IMR-90 (cell line): ENCODE measurements at regions not wholly inside any gene's neighbourhood (a gene's known extent, or its start where the extent isn't known, plus 50 kb on each side); places are given as distances from the start of the nearest gene placed in this dataset.

Experiments
- ATAC-seq: fragments of 200-7000 bp; cut with Tn5 transposase; 2 replicates; pipeline ENCODE4 v1.9.1; 2020; ENCODE audit warnings: low read depth, mild to moderate bottlenecking, moderate library complexity
- BruUV-seq: library from RNA; stranded (reverse); fragments of 400-500 nt; replicated peaks from 2 replicates; lab custom pipeline; 2021; lab: Mats Ljungman, UMichigan
- CTCF ChIA-PET: fragments of 300-600 bp; formaldehyde crosslinking; extraction: SDS; loops from one replicate; lab custom pipeline; 2021; ENCODE audit warnings: antibody characterized with exemption; lab: Yijun Ruan, JAX
- POLR2A ChIA-PET: fragments of 300-600 bp; sonication (Branson Sonifier 250); formaldehyde crosslinking; loops from one replicate; lab custom pipeline; 2022; ENCODE audit warnings: antibody characterized with exemption; ENCODE audit not compliant: unreplicated experiment; lab: Charles Lee
- DNase-seq: peaks from one replicate; pipeline ENCODE4 v3.0.0; 2013
- H2AFZ ChIP-seq: replicated peaks from 2 replicates; pipeline ENCODE3; 2013; ENCODE audit warnings: low read length, mild to moderate bottlenecking; ENCODE audit not compliant: poor library complexity
- H2AK5ac ChIP-seq: 2 replicates; pipeline ENCODE4 v1.6.1; 2013; ENCODE audit warnings: low read depth, low read length, inconsistent platforms
- H2AK9ac ChIP-seq: replicated peaks from 2 replicates; pipeline ENCODE3; 2013; ENCODE audit warnings: mild to moderate bottlenecking, low read depth, low read length, moderate library complexity; ENCODE audit not compliant: poor library complexity
- H2BK120ac ChIP-seq: 2 replicates; pipeline ENCODE4 v1.6.1; 2013; ENCODE audit warnings: low read depth, low read length, inconsistent platforms
- H2BK15ac ChIP-seq: 3 replicates; pipeline ENCODE4 v1.6.1; 2013; ENCODE audit warnings: low read depth, low read length, inconsistent platforms
- H2BK20ac ChIP-seq: 2 replicates; pipeline ENCODE4 v1.6.1; 2013; ENCODE audit warnings: low read depth, mild to moderate bottlenecking, inconsistent platforms, low read length, moderate library complexity
- H2BK5ac ChIP-seq: 2 replicates; pipeline ENCODE4 v1.6.1; 2013; ENCODE audit warnings: mild to moderate bottlenecking, low read depth, low read length, inconsistent platforms; ENCODE audit not compliant: poor library complexity, severe bottlenecking
- H3K14ac ChIP-seq: replicated peaks from 2 replicates; pipeline ENCODE4 v1.6.1; 2013; ENCODE audit warnings: low read depth, low read length, inconsistent platforms
- H3K18ac ChIP-seq: 2 replicates; pipeline ENCODE4 v1.6.1; 2013; ENCODE audit warnings: low read depth, low read length, control low read depth
- H3K23ac ChIP-seq: 2 replicates; pipeline ENCODE4 v1.6.1; 2013; ENCODE audit warnings: low read depth, low read length, inconsistent platforms
- H3K27ac ChIP-seq: 2 replicates; pipeline ENCODE4 v1.5.1; 2013; ENCODE audit warnings: mild to moderate bottlenecking, control low read depth, low read length; ENCODE audit not compliant: insufficient read depth
- H3K27me3 ChIP-seq: 2 replicates; pipeline ENCODE4 v1.6.1; 2013; ENCODE audit warnings: low read length; ENCODE audit not compliant: control insufficient read depth, insufficient read depth
- H3K36me3 ChIP-seq: 2 replicates; pipeline ENCODE4 v1.6.1; 2013; ENCODE audit warnings: low read length, mixed read lengths; ENCODE audit not compliant: control insufficient read depth, insufficient read depth
- H3K4ac ChIP-seq: 2 replicates; pipeline ENCODE4 v1.6.1; 2013; ENCODE audit warnings: low read depth, low read length, inconsistent platforms
- H3K4me1 ChIP-seq: 2 replicates; pipeline ENCODE4 v1.6.1; 2013; ENCODE audit warnings: low read length, mixed read lengths; ENCODE audit not compliant: control insufficient read depth, insufficient read depth
- H3K4me2 ChIP-seq: 2 replicates; pipeline ENCODE4 v1.6.1; 2013; ENCODE audit warnings: low read depth, mild to moderate bottlenecking, control low read depth, low read length, moderate library complexity
- H3K4me3 ChIP-seq: 2 replicates; pipeline ENCODE4 v1.5.1; 2013; ENCODE audit warnings: low read depth, mild to moderate bottlenecking, control low read depth, low read length, moderate library complexity; ENCODE audit not compliant: insufficient read depth
- H3K56ac ChIP-seq: 2 replicates; pipeline ENCODE4 v1.6.1; 2013; ENCODE audit warnings: low read length, inconsistent platforms; ENCODE audit not compliant: insufficient read depth; ENCODE audit errors: extremely low read depth
- H3K79me1 ChIP-seq, 2 experiments: 2 replicates each; pipeline ENCODE4 v1.6.1; 2013; ENCODE audit warnings: low read length in 2 of 2, inconsistent platforms in 1 of 2, low read depth in 1 of 2
- H3K9ac ChIP-seq: 2 replicates; pipeline ENCODE4 v1.6.1; 2013; ENCODE audit warnings: low read depth, low read length, control low read depth
- H3K9me1 ChIP-seq: 2 replicates; pipeline ENCODE4 v1.6.1; 2013; ENCODE audit warnings: low read length, inconsistent platforms; ENCODE audit not compliant: insufficient read depth
- H3K9me3 ChIP-seq: 2 replicates; pipeline ENCODE4 v1.6.1; 2013; ENCODE audit warnings: low read length; ENCODE audit not compliant: control insufficient read depth, insufficient read depth
- H4K20me1 ChIP-seq: 2 replicates; pipeline ENCODE4 v1.6.1; 2013; ENCODE audit warnings: low read length, inconsistent platforms; ENCODE audit not compliant: insufficient read depth
- H4K5ac ChIP-seq: 2 replicates; pipeline ENCODE4 v1.6.1; 2013; ENCODE audit warnings: mild to moderate bottlenecking, low read depth, low read length, control low read depth
- H4K8ac ChIP-seq, 2 experiments: 2 replicates each; pipeline ENCODE4 v1.6.1; 2013; ENCODE audit warnings: low read depth in 2 of 2, low read length in 2 of 2, control low read depth in 1 of 2, inconsistent platforms in 1 of 2
- H4K91ac ChIP-seq: 2 replicates; pipeline ENCODE4 v1.6.1; 2013; ENCODE audit warnings: low read depth, low read length, inconsistent platforms; ENCODE audit not compliant: insufficient read depth
- BHLHE40 ChIP-seq: fragments of 150-350 bp; IDR thresholded peaks from 2 replicates; pipeline ENCODE4 v1.6.1; 2016; ENCODE audit warnings: mild to moderate bottlenecking, low read depth, low read length
- CEBPB ChIP-seq: IDR thresholded peaks from 2 replicates; pipeline ENCODE4 v1.6.1; 2012; ENCODE audit warnings: low read depth, low read length, improper control_type of control experiment
- CHD1 ChIP-seq: IDR thresholded peaks from 2 replicates; pipeline ENCODE4 v1.6.1; 2012; ENCODE audit warnings: low read depth, low read length, improper control_type of control experiment
- FOS ChIP-seq: fragments of 150-350 bp; IDR thresholded peaks from 2 replicates; pipeline ENCODE4 v1.6.1; 2016; ENCODE audit warnings: low read depth, low read length
- MAFK ChIP-seq: IDR thresholded peaks from 2 replicates; pipeline ENCODE4 v1.6.1; 2012; ENCODE audit warnings: low read depth, low read length, improper control_type of control experiment
- MAZ ChIP-seq: IDR thresholded peaks from 2 replicates; pipeline ENCODE4 v1.6.1; 2012; ENCODE audit warnings: low read depth, mild to moderate bottlenecking, low read length, improper control_type of control experiment, moderate library complexity, borderline replicate concordance
- MXI1 ChIP-seq: IDR thresholded peaks from 2 replicates; pipeline ENCODE4 v1.6.1; 2012; ENCODE audit warnings: low read depth, mild to moderate bottlenecking, low read length, moderate library complexity, borderline replicate concordance
- NFE2L2 ChIP-seq: fragments of 150-350 bp; IDR thresholded peaks from 2 replicates; pipeline ENCODE4 v1.6.1; 2016; ENCODE audit warnings: low read depth, mild to moderate bottlenecking, low read length
- POLR2A ChIP-seq: IDR thresholded peaks from 2 replicates; pipeline ENCODE4 v1.6.1; 2012; ENCODE audit warnings: mild to moderate bottlenecking, low read depth, low read length
- RAD21 ChIP-seq: IDR thresholded peaks from 2 replicates; pipeline ENCODE4 v1.6.1; 2012; ENCODE audit warnings: low read length, improper control_type of control experiment
- RCOR1 ChIP-seq: IDR thresholded peaks from 2 replicates; pipeline ENCODE4 v1.6.1; 2012; ENCODE audit warnings: mild to moderate bottlenecking, low read length, improper control_type of control experiment; ENCODE audit not compliant: insufficient replicate concordance
- RFX5 ChIP-seq: IDR thresholded peaks from 2 replicates; pipeline ENCODE4 v1.8.0; 2012; ENCODE audit warnings: low read depth, mild to moderate bottlenecking, low read length, moderate library complexity
- SMC3 ChIP-seq: fragments of 150-350 bp; IDR thresholded peaks from 2 replicates; pipeline ENCODE4 v1.6.1; 2016; ENCODE audit warnings: low read depth, mild to moderate bottlenecking, antibody characterized with exemption, low read length, moderate library complexity
- WGBS, 2 experiments: methylation state at CpG; one replicate each; pipeline versions ENCODE4 v1.1.5 to v1.1.7; 2013; ENCODE audit warnings: missing lambda C conversion rate in 2 of 2; ENCODE audit not compliant: insufficient read length in 1 of 2; ENCODE audit errors: extremely low coverage in 2 of 2; 5-methylcytosine and 5-hydroxymethylcytosine counted together
- dilution Hi-C: fragments of 300-500 bp; cut with HindIII; formaldehyde crosslinking; loops from one replicate; pipeline ENCODE4 v1.14.3; 2018; ENCODE audit warnings: low sequenced_read_pairs; ENCODE audit not compliant: unreplicated experiment
- in situ Hi-C: fragments of 300-500 bp; cut with MboI; formaldehyde crosslinking; loops from 3 replicates; pipeline ENCODE4 v1.14.3; 2019; ENCODE audit warnings: low sequenced_read_pairs, inconsistent platforms, mixed read lengths
- intact Hi-C: fragments of 100-400 bp; cut with micrococcal nuclease; formaldehyde crosslinking; loops from 2 replicates; pipeline ENCODE4 v1.10.0; 2022
- TF ChIP-seq, protein P1 (sequence below): fragments of 150-350 bp; IDR thresholded peaks from 2 replicates; pipeline ENCODE4 v1.6.1; 2016; ENCODE audit warnings: low read depth, mild to moderate bottlenecking, low read length, moderate library complexity, borderline replicate concordance
- TF ChIP-seq, protein P2 (sequence below): conservative IDR thresholded peaks from 2 replicates; pipeline ENCODE4 v1.5.1; 2012; ENCODE audit warnings: mild to moderate bottlenecking, low read depth, low read length, improper control_type of control experiment
- TF ChIP-seq, protein P3 (sequence below): fragments of 150-350 bp; IDR thresholded peaks from 2 replicates; pipeline ENCODE4 v1.6.1; 2017; ENCODE audit warnings: mild to moderate bottlenecking, antibody characterized with exemption, low read length, low read depth

DNA sequence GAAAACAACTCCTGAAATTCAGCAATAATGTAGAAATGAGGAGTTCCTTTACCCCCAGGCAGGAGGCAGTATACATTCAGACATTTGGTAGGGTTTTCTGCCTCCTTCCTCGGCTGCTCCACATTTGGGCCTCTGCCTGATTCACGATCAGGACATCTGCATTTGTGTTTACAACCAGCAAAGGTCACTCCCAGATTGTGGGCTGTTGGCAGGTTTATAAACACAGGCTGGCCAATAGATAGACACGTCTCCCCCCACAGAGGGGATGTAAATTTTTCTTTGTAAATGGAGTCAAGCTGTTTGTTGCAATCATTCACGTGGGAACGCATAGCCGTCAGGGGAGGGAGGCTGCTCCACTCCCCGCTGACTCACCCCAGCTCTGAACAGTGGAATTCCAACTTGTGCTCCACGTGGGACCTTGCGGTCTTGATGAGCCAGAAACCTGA, 252.1 kb upstream of the N4BP1 start:
- Histone ChIP-seq H2AK5ac (no peak overlapping the region), H3K36me3 (no peaks in the 10 kb centered on the region), H4K91ac (no peak overlapping the region), H3K18ac (no peak overlapping the region), H4K8ac (no peak overlapping the region), H3K23ac (no peak overlapping the region), H3K14ac (no peak overlapping the region), H3K4me3 (no peak overlapping the region), H3K27ac (no peak overlapping the region), H2BK120ac (no peak overlapping the region), H3K79me1 (no peaks in the 10 kb centered on the region), H3K4ac (no peak overlapping the region), H3K4me2 (no peak overlapping the region), H2AFZ (peak overlapping the region; percentile 24), H2BK5ac (no peak overlapping the region), H3K9ac (no peak overlapping the region), H3K9me1 (no peaks in the 10 kb centered on the region), H3K9me3 (no peaks in the 10 kb centered on the region), H3K56ac (no peak overlapping the region), H2BK20ac (no peak overlapping the region), H3K27me3 (no peaks in the 10 kb centered on the region), H3K4me1 (no peaks in the 10 kb centered on the region), H2BK15ac (no peak overlapping the region), H4K5ac (no peak overlapping the region), H4K20me1 (no peaks in the 10 kb centered on the region), H2AK9ac (no peak overlapping the region)
- POLR2A ChIA-PET: no interaction called here
- no CpG with 5 or more reads among the region's 9 CpGs for WGBS, 2 experiments
- dilution Hi-C loops (no loop called here), intact Hi-C loops (loop anchor here (1.0 kb wide), 1 partner anchor 488 kb away; no protein-coding TSS in a partner anchor), in situ Hi-C loops (no loop called here)
- TF ChIP-seq, protein P1, sequence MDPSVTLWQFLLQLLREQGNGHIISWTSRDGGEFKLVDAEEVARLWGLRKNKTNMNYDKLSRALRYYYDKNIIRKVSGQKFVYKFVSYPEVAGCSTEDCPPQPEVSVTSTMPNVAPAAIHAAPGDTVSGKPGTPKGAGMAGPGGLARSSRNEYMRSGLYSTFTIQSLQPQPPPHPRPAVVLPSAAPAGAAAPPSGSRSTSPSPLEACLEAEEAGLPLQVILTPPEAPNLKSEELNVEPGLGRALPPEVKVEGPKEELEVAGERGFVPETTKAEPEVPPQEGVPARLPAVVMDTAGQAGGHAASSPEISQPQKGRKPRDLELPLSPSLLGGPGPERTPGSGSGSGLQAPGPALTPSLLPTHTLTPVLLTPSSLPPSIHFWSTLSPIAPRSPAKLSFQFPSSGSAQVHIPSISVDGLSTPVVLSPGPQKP: no peak
- TF ChIP-seq POLR2A (no peak), MAFK (no peak), RAD21 (peak; percentile 54), FOS (0 out of 2 replicates have a peak, but pooled peaks have one; percentile 11), BHLHE40 (peak; percentile 31; the same call in 1 of the 2 replicates), RFX5 (no peak), RCOR1 (no peak), SMC3 (peak; percentile 42), CEBPB (no peak; the same call in 1 of the 2 replicates), NFE2L2 (no peak), CHD1 (no peak), MXI1 (no peak), MAZ (peak; percentile 58; the same call in 1 of the 2 replicates)
- TF ChIP-seq, protein P2, sequence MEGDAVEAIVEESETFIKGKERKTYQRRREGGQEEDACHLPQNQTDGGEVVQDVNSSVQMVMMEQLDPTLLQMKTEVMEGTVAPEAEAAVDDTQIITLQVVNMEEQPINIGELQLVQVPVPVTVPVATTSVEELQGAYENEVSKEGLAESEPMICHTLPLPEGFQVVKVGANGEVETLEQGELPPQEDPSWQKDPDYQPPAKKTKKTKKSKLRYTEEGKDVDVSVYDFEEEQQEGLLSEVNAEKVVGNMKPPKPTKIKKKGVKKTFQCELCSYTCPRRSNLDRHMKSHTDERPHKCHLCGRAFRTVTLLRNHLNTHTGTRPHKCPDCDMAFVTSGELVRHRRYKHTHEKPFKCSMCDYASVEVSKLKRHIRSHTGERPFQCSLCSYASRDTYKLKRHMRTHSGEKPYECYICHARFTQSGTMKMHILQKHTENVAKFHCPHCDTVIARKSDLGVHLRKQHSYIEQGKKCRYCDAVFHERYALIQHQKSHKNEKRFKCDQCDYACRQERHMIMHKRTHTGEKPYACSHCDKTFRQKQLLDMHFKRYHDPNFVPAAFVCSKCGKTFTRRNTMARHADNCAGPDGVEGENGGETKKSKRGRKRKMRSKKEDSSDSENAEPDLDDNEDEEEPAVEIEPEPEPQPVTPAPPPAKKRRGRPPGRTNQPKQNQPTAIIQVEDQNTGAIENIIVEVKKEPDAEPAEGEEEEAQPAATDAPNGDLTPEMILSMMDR: peak; percentile 49
- TF ChIP-seq, protein P3, sequence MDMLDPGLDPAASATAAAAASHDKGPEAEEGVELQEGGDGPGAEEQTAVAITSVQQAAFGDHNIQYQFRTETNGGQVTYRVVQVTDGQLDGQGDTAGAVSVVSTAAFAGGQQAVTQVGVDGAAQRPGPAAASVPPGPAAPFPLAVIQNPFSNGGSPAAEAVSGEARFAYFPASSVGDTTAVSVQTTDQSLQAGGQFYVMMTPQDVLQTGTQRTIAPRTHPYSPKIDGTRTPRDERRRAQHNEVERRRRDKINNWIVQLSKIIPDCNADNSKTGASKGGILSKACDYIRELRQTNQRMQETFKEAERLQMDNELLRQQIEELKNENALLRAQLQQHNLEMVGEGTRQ: peak; percentile 85
- ATAC-seq: peak; percentile 94
- CTCF ChIA-PET: interaction anchor here (0.9 to 2.4 kb wide), 6 partner anchors 9 to 631 kb away, joined by 3 to 11 read pairs (median 4); no protein-coding TSS in a partner anchor
- peak; percentile 80 for DNase-seq
- BruUV-seq: no TSS peak
